Lower leg skin (tissue), 4 donors: ENCODE measurements at regions not wholly inside any gene's neighbourhood (a gene's known extent, or its start where the extent isn't known, plus 50 kb on each side); places are given as distances from the start of the nearest gene placed in this dataset.

Experiments
- DNase-seq, 2 donors: peaks; one replicate each; pipeline ENCODE4 v3.0.0-alpha.2; 2019; ENCODE audit warnings: low spot score in 2 of 2
- H3K4me3 ChIP-seq: fragments of 200-600 bp; sonication (generic); 2 replicates; pipeline ENCODE4 v1.5.1; 2017; ENCODE audit warnings: mild to moderate bottlenecking, low read depth; ENCODE audit not compliant: poor library complexity, severe bottlenecking
- POLR2A ChIP-seq, 2 donors: fragments of 450-650 bp; IDR thresholded peaks; one replicate each; pipeline ENCODE4 v1.6.1; 2016 to 2017; ENCODE audit warnings: antibody characterized with exemption in 2 of 2, mild to moderate bottlenecking in 1 of 2, moderate library complexity in 1 of 2
- WGBS, 2 donors: methylation state at CpG; one replicate each; pipeline ENCODE4 v1.1.5; 2018; 5-methylcytosine and 5-hydroxymethylcytosine counted together
- intact Hi-C: fragments of 100-400 bp; cut with DNase I; formaldehyde crosslinking; loops from one replicate; pipeline ENCODE4 v1.15.0; 2023; ENCODE audit warnings: low total_unique reads
- TF ChIP-seq, protein P1 (sequence below), 3 donors: fragments of 450-650 bp; IDR thresholded peaks; one replicate each; pipeline ENCODE4 v1.5.1; 2016; ENCODE audit warnings: antibody characterized with exemption in 3 of 3, mild to moderate bottlenecking in 3 of 3, moderate library complexity in 2 of 3

- TF ChIP-seq, protein P1, sequence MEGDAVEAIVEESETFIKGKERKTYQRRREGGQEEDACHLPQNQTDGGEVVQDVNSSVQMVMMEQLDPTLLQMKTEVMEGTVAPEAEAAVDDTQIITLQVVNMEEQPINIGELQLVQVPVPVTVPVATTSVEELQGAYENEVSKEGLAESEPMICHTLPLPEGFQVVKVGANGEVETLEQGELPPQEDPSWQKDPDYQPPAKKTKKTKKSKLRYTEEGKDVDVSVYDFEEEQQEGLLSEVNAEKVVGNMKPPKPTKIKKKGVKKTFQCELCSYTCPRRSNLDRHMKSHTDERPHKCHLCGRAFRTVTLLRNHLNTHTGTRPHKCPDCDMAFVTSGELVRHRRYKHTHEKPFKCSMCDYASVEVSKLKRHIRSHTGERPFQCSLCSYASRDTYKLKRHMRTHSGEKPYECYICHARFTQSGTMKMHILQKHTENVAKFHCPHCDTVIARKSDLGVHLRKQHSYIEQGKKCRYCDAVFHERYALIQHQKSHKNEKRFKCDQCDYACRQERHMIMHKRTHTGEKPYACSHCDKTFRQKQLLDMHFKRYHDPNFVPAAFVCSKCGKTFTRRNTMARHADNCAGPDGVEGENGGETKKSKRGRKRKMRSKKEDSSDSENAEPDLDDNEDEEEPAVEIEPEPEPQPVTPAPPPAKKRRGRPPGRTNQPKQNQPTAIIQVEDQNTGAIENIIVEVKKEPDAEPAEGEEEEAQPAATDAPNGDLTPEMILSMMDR (IDR thresholded peaks at IDR 0.05), result no peak
- TF ChIP-seq POLR2A (IDR thresholded peaks at IDR 0.05), result no peak
- 54 to 61% methylated on average over 2 of the region's 2 CpGs for WGBS, 2 donors
- no peak for DNase-seq
- H3K4me3 ChIP-seq, result no peak overlapping the region
- intact Hi-C loops, result no loop called here
These were observed 60.6 kb upstream of the MYRIP start for GRCh38 chr3:39748763-39749162.

GRCh38 chr3:39750712-39751111 lies 58.7 kb upstream of the MYRIP start:
- TF ChIP-seq POLR2A (IDR thresholded peaks at IDR 0.05), result no peak
- TF ChIP-seq, protein P1 (IDR thresholded peaks at IDR 0.05), result no peak
- no peak for DNase-seq
- H3K4me3 ChIP-seq, result no peak overlapping the region
- intact Hi-C loops, result no loop called here
- WGBS, 2 donors, result 53 to 59% methylated on average over 4 of the region's 4 CpGs

DNA sequence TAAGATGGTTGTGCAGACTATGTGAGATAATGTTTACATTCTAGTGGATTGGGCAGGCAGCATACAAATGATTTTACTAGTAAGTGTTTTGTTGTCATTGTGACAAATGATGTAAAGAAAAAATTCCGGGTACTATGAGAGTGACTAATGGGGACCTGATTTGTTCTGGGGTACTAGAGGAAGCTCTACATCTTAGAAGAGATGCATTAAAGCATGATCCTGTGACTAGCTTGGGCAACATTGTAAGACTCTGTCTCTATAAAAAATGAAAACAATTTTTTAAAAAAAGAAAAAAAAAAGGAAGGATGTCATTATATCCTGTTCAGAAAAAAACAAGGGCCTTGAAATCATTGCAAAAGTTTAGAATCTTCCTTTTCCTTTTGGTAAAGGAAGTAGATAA lies 58.1 kb upstream of the MYRIP start:
- no peak overlapping the region for H3K4me3 ChIP-seq
- no peak for TF ChIP-seq POLR2A (IDR thresholded peaks at IDR 0.05)
- TF ChIP-seq, protein P1 (IDR thresholded peaks at IDR 0.05), result no peak
- DNase-seq, result no peak
- intact Hi-C loops, result no loop called here
- WGBS, 2 donors, result 47 to 62% methylated on average over 1 of the region's 1 CpG

- WGBS, 2 donors, result 75 to 81% methylated on average over 3 of the region's 3 CpGs
- no peak overlapping the region for H3K4me3 ChIP-seq
- DNase-seq, result no peak
- intact Hi-C loops, result no loop called here
- TF ChIP-seq, protein P1 (IDR thresholded peaks at IDR 0.05), result no peak
- no peak for TF ChIP-seq POLR2A (IDR thresholded peaks at IDR 0.05)
These were observed 57.3 kb upstream of the MYRIP start for GRCh38 chr3:39752019-39752637.

DNA sequence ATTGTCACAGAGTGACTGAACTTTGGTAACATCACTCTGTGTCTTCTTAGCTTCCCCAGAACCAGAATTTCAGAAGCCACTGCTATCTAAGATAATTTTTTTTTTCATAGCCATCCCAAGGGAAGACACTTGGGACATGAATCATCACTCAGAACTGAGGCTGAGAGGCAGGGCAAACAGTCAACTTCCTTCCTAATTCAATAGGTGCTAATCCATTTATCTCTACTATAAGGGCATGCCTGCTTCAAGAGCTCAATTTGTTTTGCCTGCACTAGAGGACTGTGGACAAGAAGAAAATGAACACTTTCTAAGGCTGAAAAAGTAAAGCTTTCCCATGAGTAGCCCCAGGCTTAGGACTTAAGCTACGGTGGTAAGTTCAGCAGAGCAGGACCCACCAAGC lies 56.7 kb upstream of the MYRIP start:
- no peak overlapping the region for H3K4me3 ChIP-seq
- 97% methylated on average over 1 of the region's 1 CpG for WGBS, 2 donors
- no peak for DNase-seq
- TF ChIP-seq POLR2A (IDR thresholded peaks at IDR 0.05), result no peak
- TF ChIP-seq, protein P1 (IDR thresholded peaks at IDR 0.05), result no peak
- intact Hi-C loops, result no loop called here

DNA sequence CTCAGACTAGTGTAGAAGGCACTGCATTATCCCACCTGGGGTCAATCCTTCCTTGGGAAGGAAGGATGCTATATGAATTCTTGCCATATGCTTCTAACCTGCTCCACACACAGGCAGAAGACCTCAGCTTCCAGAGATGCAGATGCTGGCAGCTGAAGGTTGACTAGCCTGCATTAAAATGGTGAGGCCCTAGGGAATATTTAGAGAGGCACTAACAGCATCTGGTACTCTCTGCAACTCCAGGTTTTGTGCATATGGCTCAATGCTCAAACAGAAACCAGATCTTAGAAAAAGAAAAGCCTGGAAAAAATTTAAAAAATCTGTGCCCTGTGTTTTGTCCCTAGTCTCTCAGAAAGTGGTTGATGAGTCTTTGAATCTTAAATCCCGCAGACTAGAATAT lies 56.0 kb upstream of the MYRIP start:
- no peak for DNase-seq
- WGBS, 2 donors, result 67 to 77% methylated on average over 1 of the region's 1 CpG
- TF ChIP-seq, protein P1 (IDR thresholded peaks at IDR 0.05), result no peak
- no peak for TF ChIP-seq POLR2A (IDR thresholded peaks at IDR 0.05)
- intact Hi-C loops, result no loop called here
- no peak overlapping the region for H3K4me3 ChIP-seq
